Activated CD8-positive, alpha-beta memory T cell treated with anti-CD3 and anti-CD28 coated beads, Interleukin-2, amount 10 ng/mL, durations not matched to agents 7 days and 5 days (primary cell): ENCODE measurements at regions not wholly inside any gene's neighbourhood (a gene's known extent, or its start where the extent isn't known, plus 50 kb on each side); places are given as distances from the start of the nearest gene placed in this dataset.

Source experiments
- ATAC-seq: fragments of 150-1000 bp; cut with Tn5 transposase; one replicate; pipeline ENCODE4 v1.10.0; 2021; ENCODE audit warnings: moderate library complexity
- CTCF ChIA-PET: fragments of 350-600 bp; sonication (Branson Sonifier 250); formaldehyde crosslinking; loops from one replicate; lab custom pipeline; 2021; ENCODE audit warnings: antibody characterized with exemption; lab: Charles Lee
- DNase-seq: peaks from one replicate; pipeline ENCODE4 v3.0.0-alpha.2; 2020
- H3K27ac Mint-ChIP-seq: one replicate; pipeline ENCODE4 v1.8.0; 2021; ENCODE audit warnings: mild to moderate bottlenecking, mixed read lengths
- H3K27me3 Mint-ChIP-seq: one replicate; pipeline ENCODE4 v1.8.0; 2021; ENCODE audit warnings: mixed read lengths
- H3K36me3 Mint-ChIP-seq: one replicate; pipeline ENCODE4 v1.8.0; 2021; ENCODE audit warnings: mild to moderate bottlenecking, mixed read lengths
- H3K4me1 Mint-ChIP-seq: one replicate; pipeline ENCODE4 v1.8.0; 2021; ENCODE audit warnings: mixed read lengths
- H3K4me3 Mint-ChIP-seq: one replicate; pipeline ENCODE4 v1.8.0; 2021; ENCODE audit warnings: mild to moderate bottlenecking, moderate library complexity, mixed read lengths
- H3K9me3 Mint-ChIP-seq: one replicate; pipeline ENCODE4 v1.8.0; 2022; ENCODE audit warnings: low read depth, mixed read lengths

GRCh38 chr4:43373201-43373600, 480.7 kb downstream of the GRXCR1 start:
- peaks cover 7% of the 10 kb centered on the region for H3K9me3 Mint-ChIP-seq

GRCh38 chr4:43374216-43374751, 481.8 kb downstream of the GRXCR1 start:
- CTCF ChIA-PET, result no interaction called here
- no peaks in the 10 kb centered on the region for H3K36me3 Mint-ChIP-seq

More at GRCh38 chr4:43373201-43373600, 480.7 kb downstream of the GRXCR1 start:
- DNase-seq (no peak), ATAC-seq (no peak)
- no peaks in the 10 kb centered on the region for H3K36me3 Mint-ChIP-seq
- H3K27me3 Mint-ChIP-seq, result no peaks in the 10 kb centered on the region
- CTCF ChIA-PET, result no interaction called here
- H3K4me3 Mint-ChIP-seq, result no peak overlapping the region
- no peak overlapping the region for H3K27ac Mint-ChIP-seq
- no peaks in the 10 kb centered on the region for H3K4me1 Mint-ChIP-seq

GRCh38 chr4:43379016-43379415, 486.5 kb downstream of the GRXCR1 start:
- no peak overlapping the region for H3K27ac Mint-ChIP-seq
- no peak for ATAC-seq

More at GRCh38 chr4:43374216-43374751, 481.8 kb downstream of the GRXCR1 start:
- Mint-ChIP-seq H3K27ac (no peak overlapping the region), H3K9me3 (peaks cover 7% of the 10 kb centered on the region), H3K4me3 (no peak overlapping the region), H3K27me3 (no peaks in the 10 kb centered on the region), H3K4me1 (no peaks in the 10 kb centered on the region)
- no peak for DNase-seq
- no peak for ATAC-seq

GRCh38 chr4:43380093-43380492, 487.6 kb downstream of the GRXCR1 start:
- H3K4me1 Mint-ChIP-seq, result no peaks in the 10 kb centered on the region
- H3K4me3 Mint-ChIP-seq, result no peak overlapping the region
- peaks cover 3% of the 10 kb centered on the region for H3K9me3 Mint-ChIP-seq
- no peak for DNase-seq
- no peak for ATAC-seq
- no peak overlapping the region for H3K27ac Mint-ChIP-seq
- H3K27me3 Mint-ChIP-seq, result no peaks in the 10 kb centered on the region
- CTCF ChIA-PET, result no interaction called here
- H3K36me3 Mint-ChIP-seq, result no peaks in the 10 kb centered on the region

More at GRCh38 chr4:43379016-43379415, 486.5 kb downstream of the GRXCR1 start:
- H3K4me3 Mint-ChIP-seq, result no peak overlapping the region
- CTCF ChIA-PET, result no interaction called here
- H3K4me1 Mint-ChIP-seq, result no peaks in the 10 kb centered on the region
- H3K36me3 Mint-ChIP-seq, result no peaks in the 10 kb centered on the region
- H3K27me3 Mint-ChIP-seq, result no peaks in the 10 kb centered on the region
- no peak for DNase-seq
- peaks cover 5% of the 10 kb centered on the region for H3K9me3 Mint-ChIP-seq

- ATAC-seq (no peak), DNase-seq (no peak)
- no peaks in the 10 kb centered on the region for H3K27me3 Mint-ChIP-seq
- peaks cover 3% of the 10 kb centered on the region for H3K9me3 Mint-ChIP-seq
- H3K4me1 Mint-ChIP-seq, result no peaks in the 10 kb centered on the region
- H3K27ac Mint-ChIP-seq, result no peak overlapping the region
- H3K4me3 Mint-ChIP-seq, result no peak overlapping the region
- no peaks in the 10 kb centered on the region for H3K36me3 Mint-ChIP-seq
- CTCF ChIA-PET, result no interaction called here
Measured at GRCh38 chr4:43391069-43391468, 498.6 kb downstream of the GRXCR1 start.

- ATAC-seq (no peak), DNase-seq (no peak)
- H3K36me3 Mint-ChIP-seq, result no peaks in the 10 kb centered on the region
- no peaks in the 10 kb centered on the region for H3K4me1 Mint-ChIP-seq
- no peaks in the 10 kb centered on the region for H3K27me3 Mint-ChIP-seq
- CTCF ChIA-PET, result no interaction called here
- H3K4me3 Mint-ChIP-seq, result no peak overlapping the region
- peaks cover 13% of the 10 kb centered on the region for H3K9me3 Mint-ChIP-seq
- no peak overlapping the region for H3K27ac Mint-ChIP-seq
Measured at GRCh38 chr4:43394976-43395375, 502.5 kb downstream of the GRXCR1 start.

GRCh38 chr4:43399726-43400125, 507.2 kb downstream of the GRXCR1 start:
- no peak for DNase-seq
- CTCF ChIA-PET, result no interaction called here
- Mint-ChIP-seq H3K4me3 (no peak overlapping the region), H3K9me3 (peaks cover 15% of the 10 kb centered on the region), H3K4me1 (no peaks in the 10 kb centered on the region), H3K27ac (no peak overlapping the region), H3K36me3 (no peaks in the 10 kb centered on the region), H3K27me3 (no peaks in the 10 kb centered on the region)
- ATAC-seq, result no peak

GRCh38 chr4:43402393-43402792, 509.9 kb downstream of the GRXCR1 start:
- Mint-ChIP-seq H3K36me3 (no peaks in the 10 kb centered on the region), H3K4me1 (no peaks in the 10 kb centered on the region), H3K27me3 (no peaks in the 10 kb centered on the region), H3K9me3 (peaks cover 10% of the 10 kb centered on the region), H3K4me3 (no peak overlapping the region), H3K27ac (no peak overlapping the region)
- CTCF ChIA-PET, result no interaction called here
- ATAC-seq (no peak), DNase-seq (no peak)

GRCh38 chr4:43410636-43411035, 518.1 kb downstream of the GRXCR1 start:
- CTCF ChIA-PET, result no interaction called here
- Mint-ChIP-seq H3K27ac (no peak overlapping the region), H3K4me3 (no peak overlapping the region), H3K9me3 (peaks cover 2% of the 10 kb centered on the region), H3K4me1 (no peaks in the 10 kb centered on the region), H3K36me3 (no peaks in the 10 kb centered on the region), H3K27me3 (no peaks in the 10 kb centered on the region)
- ATAC-seq (no peak), DNase-seq (no peak)

- H3K27ac Mint-ChIP-seq, result no peak overlapping the region
- DNase-seq, result no peak
- CTCF ChIA-PET, result no interaction called here
- no peaks in the 10 kb centered on the region for H3K27me3 Mint-ChIP-seq
- no peaks in the 10 kb centered on the region for H3K36me3 Mint-ChIP-seq
- no peaks in the 10 kb centered on the region for H3K4me1 Mint-ChIP-seq
- no peak overlapping the region for H3K4me3 Mint-ChIP-seq
- H3K9me3 Mint-ChIP-seq, result no peaks in the 10 kb centered on the region
- ATAC-seq, result no peak
Measured at GRCh38 chr4:43411226-43411625, 518.7 kb downstream of the GRXCR1 start.

- no peak for ATAC-seq
- no peak for DNase-seq
- no peak overlapping the region for H3K4me3 Mint-ChIP-seq
- no peak overlapping the region for H3K27ac Mint-ChIP-seq
- peaks cover 8% of the 10 kb centered on the region for H3K9me3 Mint-ChIP-seq
- no peaks in the 10 kb centered on the region for H3K36me3 Mint-ChIP-seq
- no peaks in the 10 kb centered on the region for H3K27me3 Mint-ChIP-seq
- no peaks in the 10 kb centered on the region for H3K4me1 Mint-ChIP-seq
- CTCF ChIA-PET, result no interaction called here
Measured at GRCh38 chr4:43423276-43423675, 530.8 kb downstream of the GRXCR1 start.

- ATAC-seq (no peak), DNase-seq (no peak)
- CTCF ChIA-PET, result no interaction called here
- peaks cover 6% of the 10 kb centered on the region for H3K9me3 Mint-ChIP-seq
- H3K27ac Mint-ChIP-seq, result no peak overlapping the region
- no peak overlapping the region for H3K4me3 Mint-ChIP-seq
- no peaks in the 10 kb centered on the region for H3K4me1 Mint-ChIP-seq
- no peaks in the 10 kb centered on the region for H3K36me3 Mint-ChIP-seq
- H3K27me3 Mint-ChIP-seq, result no peaks in the 10 kb centered on the region
Measured at GRCh38 chr4:43425206-43425605, 532.7 kb downstream of the GRXCR1 start.

GRCh38 chr4:43435291-43435690, 542.8 kb downstream of the GRXCR1 start:
- peaks cover 15% of the 10 kb centered on the region for H3K9me3 Mint-ChIP-seq

GRCh38 chr4:43452948-43453347, 560.4 kb downstream of the GRXCR1 start:
- no peak for DNase-seq
- H3K27ac Mint-ChIP-seq, result no peak overlapping the region
- no peak overlapping the region for H3K4me3 Mint-ChIP-seq
- no peaks in the 10 kb centered on the region for H3K36me3 Mint-ChIP-seq
- peak; percentile 58 for ATAC-seq
- H3K27me3 Mint-ChIP-seq, result no peaks in the 10 kb centered on the region
- no peaks in the 10 kb centered on the region for H3K4me1 Mint-ChIP-seq
- CTCF ChIA-PET, result no interaction called here
- peaks cover 4% of the 10 kb centered on the region for H3K9me3 Mint-ChIP-seq

More at GRCh38 chr4:43435291-43435690, 542.8 kb downstream of the GRXCR1 start:
- Mint-ChIP-seq H3K27ac (no peak overlapping the region), H3K27me3 (no peaks in the 10 kb centered on the region), H3K36me3 (no peaks in the 10 kb centered on the region), H3K4me3 (no peak overlapping the region), H3K4me1 (no peaks in the 10 kb centered on the region)
- no peak for DNase-seq
- CTCF ChIA-PET, result no interaction called here
- no peak for ATAC-seq

- CTCF ChIA-PET, result no interaction called here
- H3K36me3 Mint-ChIP-seq, result no peaks in the 10 kb centered on the region
- no peaks in the 10 kb centered on the region for H3K4me1 Mint-ChIP-seq
Measured at GRCh38 chr4:43456383-43456782, 563.9 kb downstream of the GRXCR1 start.

More at GRCh38 chr4:43456383-43456782, 563.9 kb downstream of the GRXCR1 start:
- H3K9me3 Mint-ChIP-seq, result peaks cover 2% of the 10 kb centered on the region
- DNase-seq (no peak), ATAC-seq (no peak)
- H3K27ac Mint-ChIP-seq, result no peak overlapping the region
- no peaks in the 10 kb centered on the region for H3K27me3 Mint-ChIP-seq
- no peak overlapping the region for H3K4me3 Mint-ChIP-seq
